Middle frontal gyrus (tissue), 1 donor: ENCODE measurements at regions not wholly inside any gene's neighbourhood (a gene's known extent, or its start where the extent isn't known, plus 50 kb on each side); places are given as distances from the start of the nearest gene placed in this dataset.
"Not testable (repeated sequence)": the region's sequence is repeated elsewhere in the genome, so short reads cannot be mapped to it uniquely, and the experiment has no call there.

ENCODE experiments used
- DNase-seq: peaks from one replicate; pipeline ENCODE4 v3.0.0-alpha.2; 2015; ENCODE audit warnings: low spot score; ENCODE audit errors: extremely low spot score

GRCh38 chr3:18194431-18194830 lies 230.7 kb downstream of the SATB1 start:
- DNase-seq = no peak

GRCh38 chr3:18190646-18191045 lies 234.5 kb downstream of the SATB1 start:
- DNase-seq = no peak

DNA sequence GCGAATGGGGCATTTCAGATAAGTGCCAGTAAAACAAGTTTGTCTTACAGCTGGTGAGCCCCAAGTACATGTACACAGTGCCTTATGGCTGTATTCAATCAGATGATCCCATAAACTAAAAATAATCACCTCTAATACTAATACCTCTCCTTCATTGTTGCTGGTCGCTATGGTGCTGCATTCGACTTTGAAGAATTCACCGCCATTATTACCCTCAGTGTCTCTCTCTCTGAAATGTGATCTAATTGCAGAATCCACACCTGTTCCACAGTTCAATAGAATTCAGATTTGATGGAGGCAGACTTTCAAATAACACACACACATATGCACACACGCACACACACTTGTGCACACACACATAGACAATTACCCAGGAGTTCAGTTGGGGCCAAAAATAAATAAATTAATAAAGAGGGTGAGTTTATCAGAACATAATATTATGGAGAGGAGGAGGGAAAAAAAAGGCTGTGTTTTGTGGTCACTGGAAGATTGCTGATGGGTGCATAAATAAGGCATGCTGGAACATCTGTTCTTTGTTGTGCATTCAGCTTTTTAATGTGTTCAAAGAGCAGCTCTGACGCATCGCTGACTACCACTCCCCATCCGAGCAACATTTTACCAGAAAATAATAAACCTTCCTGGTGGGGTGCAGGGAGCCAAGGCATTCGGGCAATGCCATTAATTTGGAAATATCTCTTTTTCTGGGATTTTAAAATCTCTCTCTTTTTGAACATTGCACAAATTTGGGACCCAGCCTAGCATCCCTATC lies 235.7 kb downstream of the SATB1 start:
- no peak for DNase-seq

DNA sequence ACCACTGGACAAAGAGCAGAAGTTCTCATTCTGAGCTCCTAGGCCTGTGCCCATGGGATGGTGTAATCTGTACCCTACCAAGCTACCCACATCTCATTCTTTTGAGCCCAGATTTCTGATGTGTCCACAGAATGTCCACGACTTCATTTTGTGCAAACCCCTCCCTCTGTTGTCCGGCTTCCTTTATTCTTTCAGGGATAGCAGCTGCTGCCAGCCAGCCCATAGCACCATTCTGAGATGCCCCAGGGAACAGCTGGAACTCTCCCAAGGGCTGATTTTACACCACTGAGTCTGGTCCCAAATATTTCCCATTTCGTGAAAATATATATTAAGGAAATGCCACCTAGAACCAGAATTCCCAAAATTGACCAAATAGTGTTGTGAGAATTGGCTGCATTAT lies 236.6 kb downstream of the SATB1 start:
- no peak for DNase-seq

GRCh38 chr3:18185624-18186023 lies 239.5 kb downstream of the SATB1 start:
- DNase-seq = no peak

DNA sequence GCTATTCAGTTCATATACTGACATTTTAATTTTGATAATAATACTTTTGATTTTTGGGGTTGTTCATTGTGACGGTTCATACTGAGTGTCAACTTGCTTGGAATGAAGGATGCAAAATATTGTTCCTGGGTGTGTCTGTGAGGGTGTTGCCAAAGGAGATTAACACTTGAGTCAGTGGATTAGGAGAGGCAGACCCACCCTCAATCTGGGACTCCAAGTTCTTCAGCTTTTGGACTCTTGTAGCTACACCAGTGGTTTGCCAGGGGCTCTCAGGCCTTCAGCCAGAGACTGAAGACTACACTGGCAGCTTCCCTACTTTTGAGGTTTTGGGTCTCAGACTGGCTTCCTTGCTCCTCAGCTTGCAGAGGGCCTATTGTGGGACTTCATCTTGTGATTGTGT lies 242.2 kb downstream of the SATB1 start:
- DNase-seq = not testable (repeated sequence)

DNA sequence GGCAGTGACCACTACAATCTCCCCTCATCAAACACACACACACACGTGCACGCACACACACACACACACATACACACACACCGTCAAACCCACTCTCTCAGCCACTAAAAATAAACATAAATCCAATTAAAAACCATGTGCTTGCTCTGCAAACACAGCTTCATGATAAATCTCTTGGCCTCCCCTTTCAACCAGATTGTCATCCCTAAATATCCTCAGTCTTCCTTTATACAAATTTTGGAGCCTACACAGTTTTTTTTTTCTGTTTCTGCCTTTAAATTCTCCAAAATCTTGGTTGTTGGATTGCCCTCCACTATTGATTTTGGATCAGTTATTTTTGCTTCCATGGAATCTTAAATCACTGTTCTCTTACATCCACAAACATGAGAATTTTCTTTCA lies 245.6 kb downstream of the SATB1 start:
- DNase-seq = no peak

- DNase-seq = no peak
Observed at GRCh38 chr3:18177271-18177670, 247.9 kb downstream of the SATB1 start.

DNA sequence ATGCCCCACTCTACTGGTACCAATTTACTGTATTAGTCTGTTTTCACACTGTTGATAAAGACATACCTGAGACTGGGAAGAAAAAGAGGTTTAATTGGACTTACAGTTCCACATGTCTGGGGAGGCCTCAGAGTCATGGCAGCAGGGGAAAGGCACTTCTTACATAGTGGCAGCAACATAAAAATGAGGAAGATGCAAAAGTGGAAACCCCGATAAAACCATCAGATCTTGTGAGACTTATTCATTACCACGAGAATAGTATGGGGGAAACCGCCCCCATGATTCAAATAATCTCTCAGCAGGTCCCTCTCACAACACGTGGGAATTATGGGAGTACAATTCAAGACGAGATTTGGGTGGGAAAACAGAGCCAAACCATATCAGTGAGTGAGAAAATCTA lies 251.2 kb downstream of the SATB1 start:
- DNase-seq = not testable (repeated sequence)

GRCh38 chr3:18159681-18160080 lies 265.5 kb downstream of the SATB1 start:
- DNase-seq = no peak

GRCh38 chr3:18153571-18154173 lies 271.5 kb downstream of the SATB1 start:
- DNase-seq = no peak

DNA sequence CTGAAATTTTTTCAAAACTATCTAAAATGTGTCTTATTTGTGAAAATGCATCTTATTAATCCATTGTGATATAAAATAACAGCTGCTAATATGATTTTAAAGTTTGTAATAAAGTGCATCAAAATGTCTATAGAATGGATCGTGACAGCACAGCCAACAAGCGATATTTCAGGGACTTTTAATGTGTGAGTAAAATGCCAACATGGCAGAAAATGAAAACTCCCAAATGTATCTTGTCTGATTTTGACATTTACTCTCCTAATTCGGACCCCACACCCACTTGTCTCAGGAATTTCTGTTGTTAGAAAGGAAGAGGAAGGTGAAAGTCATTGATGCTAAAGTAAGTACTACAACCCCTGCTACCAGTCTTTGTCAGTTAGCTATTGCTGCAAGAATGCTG lies 273.9 kb downstream of the SATB1 start:
- DNase-seq = no peak

- no peak for DNase-seq
Observed at GRCh38 chr3:18149935-18150334, 275.2 kb downstream of the SATB1 start.

- no peak for DNase-seq
Observed at GRCh38 chr3:18149386-18149785, 275.8 kb downstream of the SATB1 start.

DNA sequence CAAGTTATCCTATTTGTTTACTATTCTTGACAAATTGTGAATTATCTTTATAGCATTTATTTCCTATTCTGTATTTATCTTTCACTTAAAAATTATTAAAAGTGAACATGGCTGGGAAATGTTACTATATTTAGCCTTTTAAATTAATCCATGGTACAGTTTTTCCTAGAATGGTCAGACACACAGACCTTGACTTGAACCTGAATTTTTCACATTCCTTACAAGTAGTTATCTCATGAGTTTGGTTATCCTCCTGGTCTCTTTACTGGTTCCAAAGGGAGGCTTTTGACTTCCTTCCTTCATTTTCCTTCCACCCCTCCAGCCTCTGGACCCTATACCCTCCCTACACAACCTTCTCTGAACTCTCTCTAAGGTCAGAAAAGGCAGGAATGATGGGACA lies 280.6 kb downstream of the SATB1 start:
- no peak for DNase-seq

GRCh38 chr3:18143258-18143780 lies 281.8 kb downstream of the SATB1 start:
- no peak for DNase-seq

GRCh38 chr3:18137958-18138357 lies 287.2 kb downstream of the SATB1 start:
- DNase-seq = no peak

DNA sequence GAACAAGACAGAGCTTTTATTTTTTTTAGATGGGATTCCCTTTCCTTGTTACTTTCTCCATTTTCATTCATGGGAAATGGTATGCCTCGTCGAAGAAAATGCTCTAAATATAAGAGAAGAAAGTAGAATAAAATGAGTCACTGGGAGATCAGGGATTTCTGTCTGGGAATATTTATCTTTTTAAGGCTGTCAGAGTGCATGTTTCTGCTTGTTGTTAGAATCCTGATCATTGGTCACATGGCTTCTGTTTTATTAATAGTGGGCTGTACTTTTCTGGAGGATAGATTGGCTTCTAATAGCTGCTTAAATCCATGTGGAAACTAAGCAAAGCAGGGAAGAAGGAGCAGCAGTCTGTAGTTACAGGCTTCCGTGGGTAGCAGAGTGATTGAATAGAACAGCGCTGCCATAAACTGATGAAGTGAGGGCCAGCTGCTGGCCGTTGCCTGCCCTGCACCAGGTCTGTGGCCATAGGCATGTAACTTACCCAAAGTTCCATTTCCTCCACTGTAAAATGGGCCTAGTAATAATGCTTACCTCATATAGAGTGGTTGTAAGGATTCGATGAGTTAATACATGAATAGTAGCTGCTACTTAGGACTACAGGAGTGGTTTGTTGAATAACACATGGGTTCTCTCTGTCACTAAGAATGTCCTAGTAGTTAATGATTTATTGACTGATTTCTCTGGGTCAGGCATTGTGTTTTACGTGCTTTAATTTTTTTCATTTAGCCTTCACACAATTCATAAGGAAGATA lies 289.9 kb downstream of the SATB1 start:
- DNase-seq = no peak

GRCh38 chr3:18134386-18135059 lies 290.6 kb downstream of the SATB1 start:
- no peak for DNase-seq

DNA sequence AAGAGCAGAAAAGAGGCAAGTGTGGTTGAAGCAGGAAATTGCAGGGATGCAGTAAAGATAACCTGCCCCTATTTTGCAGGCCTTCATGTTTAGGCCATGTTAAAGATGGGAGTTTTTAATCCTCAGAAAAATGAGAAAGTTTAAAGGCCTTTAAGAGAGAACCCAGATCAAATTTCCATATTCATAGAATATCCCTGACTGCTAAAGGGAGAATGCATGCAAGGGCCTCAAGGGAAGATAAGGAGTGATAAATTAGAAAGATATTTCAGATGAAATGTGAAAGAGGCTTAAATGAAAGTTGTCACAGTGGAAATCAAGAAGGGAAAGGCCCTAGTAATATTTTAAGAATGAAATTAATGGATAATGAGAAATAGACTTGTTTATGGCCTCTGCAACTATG lies 292.1 kb downstream of the SATB1 start:
- DNase-seq = no peak

GRCh38 chr3:18127859-18128681 lies 297.1 kb downstream of the SATB1 start:
- DNase-seq = no peak
